ENCODE measurements at regions not wholly inside any gene's neighbourhood (a gene's known extent, or its start where the extent isn't known, plus 50 kb on each side); places are given as distances from the start of the nearest gene placed in this dataset.

- no peak for FAIRE-seq
- H3K4me2 ChIP-seq (ENCODE audit: control insufficient read depth, extremely low read depth, insufficient read depth, low read depth, low read length): no peak overlapping the region
- no peaks in the 10 kb centered on the region for H3K36me3 ChIP-seq (ENCODE audit: control insufficient read depth in 2 of 2, extremely low read depth in 1 of 2, insufficient read depth in 2 of 2, low read length in 2 of 2)
- no peaks in the 10 kb centered on the region for H4K20me1 ChIP-seq (ENCODE audit: control insufficient read depth, extremely low read depth, insufficient read depth, low read length)
- H3K4me3 ChIP-seq (ENCODE audit: control insufficient read depth in 2 of 3, extremely low read depth in 1 of 3, insufficient read depth in 2 of 3, low read depth in 1 of 3, low read length in 3 of 3): no peak overlapping the region
- H3K27me3 ChIP-seq (ENCODE audit: control insufficient read depth, extremely low read depth, insufficient read depth, low read length): no peaks in the 10 kb centered on the region
- H3K27ac ChIP-seq (ENCODE audit: control insufficient read depth, insufficient read depth, low read length): no peak overlapping the region
- H2AFZ ChIP-seq (ENCODE audit: control insufficient read depth, low read length): no peak overlapping the region
- dilution Hi-C loops (cut with MboI; ENCODE audit: extremely low pct_ligation_motif_present, low sequenced_read_pairs): no loop called here
- H3K9me1 ChIP-seq (ENCODE audit: control insufficient read depth, extremely low read depth, insufficient read depth, low read length): no peaks in the 10 kb centered on the region
- DNase-seq (ENCODE audit: low read depth, low spot score): no peak
- no peak overlapping the region for H3K9ac ChIP-seq (ENCODE audit: control insufficient read depth, extremely low read depth, insufficient read depth, low read length)
- no peaks in the 10 kb centered on the region for H3K79me2 ChIP-seq (ENCODE audit: control insufficient read depth, insufficient read depth, low read length)
- H3K9me3 ChIP-seq (ENCODE audit: control insufficient read depth, low read depth, low read length): no peaks in the 10 kb centered on the region
- TF ChIP-seq EZH2 (IDR thresholded peaks at IDR 0.05; ENCODE audit: low read length): no peak
- no peak for TF ChIP-seq CTCF (optimal IDR thresholded peaks at IDR 0.05 in 1 of 3, IDR thresholded peaks at IDR 0.05 in 1 of 3, conservative IDR thresholded peaks at IDR 0.05 in 1 of 3; ENCODE audit: extremely low read depth in 1 of 3, insufficient read depth in 2 of 3, low read length in 3 of 3)
- H3K4me1 ChIP-seq (ENCODE audit: control insufficient read depth, extremely low read depth, insufficient read depth, low read length): no peaks in the 10 kb centered on the region
Measured at GRCh38 chr14:36465178-36465577, 54.9 kb downstream of the NKX2-1 start.

- H3K79me2 ChIP-seq (ENCODE audit: control insufficient read depth, insufficient read depth, low read length): no peaks in the 10 kb centered on the region
- dilution Hi-C loops (cut with MboI; ENCODE audit: extremely low pct_ligation_motif_present, low sequenced_read_pairs): no loop called here
- no peaks in the 10 kb centered on the region for H3K9me1 ChIP-seq (ENCODE audit: control insufficient read depth, extremely low read depth, insufficient read depth, low read length)
- no peak for FAIRE-seq
- no peaks in the 10 kb centered on the region for H3K9me3 ChIP-seq (ENCODE audit: control insufficient read depth, low read depth, low read length)
- H3K4me1 ChIP-seq (ENCODE audit: control insufficient read depth, extremely low read depth, insufficient read depth, low read length): no peaks in the 10 kb centered on the region
- DNase-seq (ENCODE audit: low read depth, low spot score): no peak
- H4K20me1 ChIP-seq (ENCODE audit: control insufficient read depth, extremely low read depth, insufficient read depth, low read length): no peaks in the 10 kb centered on the region
- H3K36me3 ChIP-seq (ENCODE audit: control insufficient read depth in 2 of 2, extremely low read depth in 1 of 2, insufficient read depth in 2 of 2, low read length in 2 of 2): no peaks in the 10 kb centered on the region
- H3K27ac ChIP-seq (ENCODE audit: control insufficient read depth, insufficient read depth, low read length): no peak overlapping the region
- no peak for TF ChIP-seq CTCF (optimal IDR thresholded peaks at IDR 0.05 in 1 of 3, IDR thresholded peaks at IDR 0.05 in 1 of 3, conservative IDR thresholded peaks at IDR 0.05 in 1 of 3; ENCODE audit: extremely low read depth in 1 of 3, insufficient read depth in 2 of 3, low read length in 3 of 3)
- TF ChIP-seq EZH2 (IDR thresholded peaks at IDR 0.05; ENCODE audit: low read length): no peak
- H2AFZ ChIP-seq (ENCODE audit: control insufficient read depth, low read length): no peak overlapping the region
- no peak overlapping the region for H3K4me2 ChIP-seq (ENCODE audit: control insufficient read depth, extremely low read depth, insufficient read depth, low read depth, low read length)
- H3K4me3 ChIP-seq (ENCODE audit: control insufficient read depth in 2 of 3, extremely low read depth in 1 of 3, insufficient read depth in 2 of 3, low read depth in 1 of 3, low read length in 3 of 3): no peak overlapping the region
- H3K27me3 ChIP-seq (ENCODE audit: control insufficient read depth, extremely low read depth, insufficient read depth, low read length): no peaks in the 10 kb centered on the region
- no peak overlapping the region for H3K9ac ChIP-seq (ENCODE audit: control insufficient read depth, extremely low read depth, insufficient read depth, low read length)
Measured at GRCh38 chr14:36462890-36463289, 57.1 kb downstream of the NKX2-1 start.

Data from keratinocyte (primary cell).